ENCODE measurements at regions not wholly inside any gene's neighbourhood (a gene's known extent, or its start where the extent isn't known, plus 50 kb on each side); places are given as distances from the start of the nearest gene placed in this dataset.

- TF ChIP-seq, protein P1, sequence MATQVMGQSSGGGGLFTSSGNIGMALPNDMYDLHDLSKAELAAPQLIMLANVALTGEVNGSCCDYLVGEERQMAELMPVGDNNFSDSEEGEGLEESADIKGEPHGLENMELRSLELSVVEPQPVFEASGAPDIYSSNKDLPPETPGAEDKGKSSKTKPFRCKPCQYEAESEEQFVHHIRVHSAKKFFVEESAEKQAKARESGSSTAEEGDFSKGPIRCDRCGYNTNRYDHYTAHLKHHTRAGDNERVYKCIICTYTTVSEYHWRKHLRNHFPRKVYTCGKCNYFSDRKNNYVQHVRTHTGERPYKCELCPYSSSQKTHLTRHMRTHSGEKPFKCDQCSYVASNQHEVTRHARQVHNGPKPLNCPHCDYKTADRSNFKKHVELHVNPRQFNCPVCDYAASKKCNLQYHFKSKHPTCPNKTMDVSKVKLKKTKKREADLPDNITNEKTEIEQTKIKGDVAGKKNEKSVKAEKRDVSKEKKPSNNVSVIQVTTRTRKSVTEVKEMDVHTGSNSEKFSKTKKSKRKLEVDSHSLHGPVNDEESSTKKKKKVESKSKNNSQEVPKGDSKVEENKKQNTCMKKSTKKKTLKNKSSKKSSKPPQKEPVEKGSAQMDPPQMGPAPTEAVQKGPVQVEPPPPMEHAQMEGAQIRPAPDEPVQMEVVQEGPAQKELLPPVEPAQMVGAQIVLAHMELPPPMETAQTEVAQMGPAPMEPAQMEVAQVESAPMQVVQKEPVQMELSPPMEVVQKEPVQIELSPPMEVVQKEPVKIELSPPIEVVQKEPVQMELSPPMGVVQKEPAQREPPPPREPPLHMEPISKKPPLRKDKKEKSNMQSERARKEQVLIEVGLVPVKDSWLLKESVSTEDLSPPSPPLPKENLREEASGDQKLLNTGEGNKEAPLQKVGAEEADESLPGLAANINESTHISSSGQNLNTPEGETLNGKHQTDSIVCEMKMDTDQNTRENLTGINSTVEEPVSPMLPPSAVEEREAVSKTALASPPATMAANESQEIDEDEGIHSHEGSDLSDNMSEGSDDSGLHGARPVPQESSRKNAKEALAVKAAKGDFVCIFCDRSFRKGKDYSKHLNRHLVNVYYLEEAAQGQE (IDR thresholded peaks at IDR 0.05; ENCODE audit: insufficient replicate concordance, low read depth): no peak
- TF ChIP-seq GABPA (IDR thresholded peaks at IDR 0.05; ENCODE audit: low read depth) (no peak), CTCF (IDR thresholded peaks at IDR 0.05; ENCODE audit: insufficient read depth, low read length) (no peak), POLR2AphosphoS5 (IDR thresholded peaks at IDR 0.05; ENCODE audit: low read depth) (no peak), SPI1 (IDR thresholded peaks at IDR 0.05; ENCODE audit: borderline replicate concordance, low read depth) (no peak)
- Histone ChIP-seq H3K27ac (replicated peaks) (no peak overlapping the region), H3K4me3 (replicated peaks; ENCODE audit: insufficient read depth, low read length) (no peak overlapping the region), H3K27me3 (ENCODE audit: insufficient read depth, poor library complexity, severe bottlenecking) (no peaks in the 10 kb centered on the region)
- no peak for DNase-seq (ENCODE audit: low read depth in 1 of 2, low spot score in 1 of 2)
Measured at GRCh38 chr12:97680751-97681150, 218.1 kb downstream of the RMST start.

GRCh38 chr12:97681612-97682504 lies 219.3 kb downstream of the RMST start:
- DNase-seq (ENCODE audit: low read depth in 1 of 2, low spot score in 1 of 2): no peak
- TF ChIP-seq, protein P1 (IDR thresholded peaks at IDR 0.05; ENCODE audit: insufficient replicate concordance, low read depth): no peak
- TF ChIP-seq GABPA (IDR thresholded peaks at IDR 0.05; ENCODE audit: low read depth) (no peak), CTCF (IDR thresholded peaks at IDR 0.05; ENCODE audit: insufficient read depth, low read length) (no peak), POLR2AphosphoS5 (IDR thresholded peaks at IDR 0.05; ENCODE audit: low read depth) (no peak), SPI1 (IDR thresholded peaks at IDR 0.05; ENCODE audit: borderline replicate concordance, low read depth) (no peak)
- H3K27me3 ChIP-seq (ENCODE audit: insufficient read depth, poor library complexity, severe bottlenecking): no peaks in the 10 kb centered on the region
- no peak overlapping the region for H3K4me3 ChIP-seq (replicated peaks; ENCODE audit: insufficient read depth, low read length)
- no peak overlapping the region for H3K27ac ChIP-seq (replicated peaks)

DNA sequence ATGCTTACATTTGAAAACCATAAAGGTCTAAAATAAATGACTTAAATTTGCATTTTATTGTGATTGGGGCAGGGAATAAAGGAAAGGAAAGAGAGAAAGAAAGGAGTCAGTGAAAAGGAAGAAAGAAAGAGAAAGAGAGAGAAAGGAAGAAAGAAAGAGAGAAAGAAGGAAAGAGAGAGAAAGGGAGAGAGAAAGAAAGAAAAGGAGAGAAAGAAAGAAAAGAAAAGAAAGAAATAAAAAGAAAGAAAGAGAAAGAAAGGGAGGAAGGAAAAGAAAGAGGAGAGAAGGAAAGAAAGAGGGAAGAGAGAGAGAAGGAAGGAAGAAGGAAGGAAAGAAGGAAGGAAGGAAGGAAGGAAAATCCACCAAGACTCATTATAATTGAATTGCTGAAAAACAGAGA lies 222.8 kb downstream of the RMST start:
- Histone ChIP-seq H3K27me3 (ENCODE audit: insufficient read depth, poor library complexity, severe bottlenecking) (no peaks in the 10 kb centered on the region), H3K4me3 (replicated peaks; ENCODE audit: insufficient read depth, low read length) (no peak overlapping the region), H3K27ac (replicated peaks) (no peak overlapping the region)
- no peak for TF ChIP-seq CTCF (IDR thresholded peaks at IDR 0.05; ENCODE audit: insufficient read depth, low read length)
- TF ChIP-seq POLR2AphosphoS5 (IDR thresholded peaks at IDR 0.05; ENCODE audit: low read depth): no peak
- TF ChIP-seq, protein P1 (IDR thresholded peaks at IDR 0.05; ENCODE audit: insufficient replicate concordance, low read depth): no peak
- no peak for TF ChIP-seq GABPA (IDR thresholded peaks at IDR 0.05; ENCODE audit: low read depth)
- no peak for TF ChIP-seq SPI1 (IDR thresholded peaks at IDR 0.05; ENCODE audit: borderline replicate concordance, low read depth)
- no peak for DNase-seq (ENCODE audit: low read depth in 1 of 2, low spot score in 1 of 2)

Data from HL-60 (cell line).